Peyer's patch (tissue), 4 donors: ENCODE measurements at regions not wholly inside any gene's neighbourhood (a gene's known extent, or its start where the extent isn't known, plus 50 kb on each side); places are given as distances from the start of the nearest gene placed in this dataset.

Experiments
- POLR2A ChIP-seq, 2 donors: fragments of 450-650 bp; IDR thresholded peaks; one replicate each; pipeline ENCODE4 v1.5.1; 2017; ENCODE audit warnings: antibody characterized with exemption in 2 of 2, mild to moderate bottlenecking in 2 of 2, moderate library complexity in 2 of 2
- TF ChIP-seq, protein P1 (sequence below), 6 experiments: fragments of 450-650 bp in 4 of 6; fragments of 200-600 bp in 2 of 6; sonication (generic) in 1 of 6; IDR thresholded peaks; one replicate each; pipeline ENCODE4 v1.5.1; 2017 to 2019; ENCODE audit warnings: antibody characterized with exemption in 6 of 6, mild to moderate bottlenecking in 3 of 6, moderate library complexity in 1 of 6

DNA sequence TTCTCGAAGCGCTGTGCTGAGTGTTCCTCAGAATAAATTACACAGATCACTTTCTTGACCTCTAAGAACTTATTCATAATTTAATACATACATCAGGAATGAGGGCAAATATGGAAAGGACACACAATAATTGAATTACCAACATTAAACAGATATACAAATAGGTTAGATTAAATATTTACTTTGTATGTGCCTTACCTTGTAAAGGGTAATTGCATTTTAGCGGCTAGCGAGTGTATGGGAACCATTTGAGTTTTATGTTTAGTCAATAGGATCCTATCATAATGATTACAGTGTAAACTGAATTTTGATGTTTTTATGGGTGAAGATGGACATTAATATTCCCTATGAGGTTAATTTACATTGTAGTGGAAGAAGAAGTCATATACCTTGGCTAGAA, 1187.1 kb upstream of the WWC1 start:
- TF ChIP-seq, protein P1, sequence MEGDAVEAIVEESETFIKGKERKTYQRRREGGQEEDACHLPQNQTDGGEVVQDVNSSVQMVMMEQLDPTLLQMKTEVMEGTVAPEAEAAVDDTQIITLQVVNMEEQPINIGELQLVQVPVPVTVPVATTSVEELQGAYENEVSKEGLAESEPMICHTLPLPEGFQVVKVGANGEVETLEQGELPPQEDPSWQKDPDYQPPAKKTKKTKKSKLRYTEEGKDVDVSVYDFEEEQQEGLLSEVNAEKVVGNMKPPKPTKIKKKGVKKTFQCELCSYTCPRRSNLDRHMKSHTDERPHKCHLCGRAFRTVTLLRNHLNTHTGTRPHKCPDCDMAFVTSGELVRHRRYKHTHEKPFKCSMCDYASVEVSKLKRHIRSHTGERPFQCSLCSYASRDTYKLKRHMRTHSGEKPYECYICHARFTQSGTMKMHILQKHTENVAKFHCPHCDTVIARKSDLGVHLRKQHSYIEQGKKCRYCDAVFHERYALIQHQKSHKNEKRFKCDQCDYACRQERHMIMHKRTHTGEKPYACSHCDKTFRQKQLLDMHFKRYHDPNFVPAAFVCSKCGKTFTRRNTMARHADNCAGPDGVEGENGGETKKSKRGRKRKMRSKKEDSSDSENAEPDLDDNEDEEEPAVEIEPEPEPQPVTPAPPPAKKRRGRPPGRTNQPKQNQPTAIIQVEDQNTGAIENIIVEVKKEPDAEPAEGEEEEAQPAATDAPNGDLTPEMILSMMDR (IDR thresholded peaks at IDR 0.05) = no peak
- no peak for TF ChIP-seq POLR2A (IDR thresholded peaks at IDR 0.05)
